AG04450 (cell line): ENCODE measurements at regions not wholly inside any gene's neighbourhood (a gene's known extent, or its start where the extent isn't known, plus 50 kb on each side); places are given as distances from the start of the nearest gene placed in this dataset.

Experiments used
- CTCF ChIA-PET: fragments of 300-600, 350-600 bp; formaldehyde crosslinking; extraction: SDS; loops from one replicate; lab custom pipeline; 2022; ENCODE audit warnings: antibody characterized with exemption, inconsistent platforms; lab: Charles Lee
- POLR2A ChIA-PET: fragments of 350-600 bp; formaldehyde crosslinking; extraction: SDS; loops from one replicate; lab custom pipeline; 2021; ENCODE audit warnings: antibody characterized with exemption, inconsistent platforms; lab: Yijun Ruan, JAX
- DNase-seq: peaks from one replicate; pipeline ENCODE4 v3.0.0-alpha.2; 2011; ENCODE audit warnings: low read depth, low spot score
- H3K27ac ChIP-seq: one replicate; pipeline ENCODE4 v1.5.1; 2012; ENCODE audit warnings: low read depth, low read length, control low read depth
- H3K27me3 ChIP-seq: one replicate; pipeline ENCODE4 v1.6.0; 2012; ENCODE audit warnings: low read length; ENCODE audit not compliant: control insufficient read depth, insufficient read depth
- H3K4me3 ChIP-seq: 2 replicates; pipeline ENCODE4 v1.5.1; 2011; ENCODE audit warnings: mild to moderate bottlenecking, low read depth, low read length, control low read depth
- H3K9me3 ChIP-seq: 2 replicates; pipeline ENCODE4 v1.5.1; 2012; ENCODE audit warnings: low read length; ENCODE audit not compliant: control insufficient read depth, insufficient read depth
- CTCF ChIP-seq: IDR thresholded peaks from 2 replicates; pipeline ENCODE4 v1.5.1; 2011; ENCODE audit warnings: low read depth, low read length, control low read depth, inconsistent platforms

GRCh38 chrX:85506871-85507270 is 127.4 kb upstream of the POF1B start:
- Histone ChIP-seq H3K27me3 (no peaks in the 10 kb centered on the region), H3K9me3 (no peaks in the 10 kb centered on the region), H3K27ac (no peak overlapping the region), H3K4me3 (no peak overlapping the region)
- no peak for DNase-seq
- no peak for TF ChIP-seq CTCF
- CTCF ChIA-PET = no interaction called here
- POLR2A ChIA-PET = no interaction called here

GRCh38 chrX:85505801-85506200 is 126.3 kb upstream of the POF1B start:
- Histone ChIP-seq H3K27ac (no peak overlapping the region), H3K9me3 (no peaks in the 10 kb centered on the region), H3K27me3 (no peaks in the 10 kb centered on the region), H3K4me3 (no peak overlapping the region)
- no peak for TF ChIP-seq CTCF
- no peak for DNase-seq
- CTCF ChIA-PET = no interaction called here
- POLR2A ChIA-PET = no interaction called here

DNA sequence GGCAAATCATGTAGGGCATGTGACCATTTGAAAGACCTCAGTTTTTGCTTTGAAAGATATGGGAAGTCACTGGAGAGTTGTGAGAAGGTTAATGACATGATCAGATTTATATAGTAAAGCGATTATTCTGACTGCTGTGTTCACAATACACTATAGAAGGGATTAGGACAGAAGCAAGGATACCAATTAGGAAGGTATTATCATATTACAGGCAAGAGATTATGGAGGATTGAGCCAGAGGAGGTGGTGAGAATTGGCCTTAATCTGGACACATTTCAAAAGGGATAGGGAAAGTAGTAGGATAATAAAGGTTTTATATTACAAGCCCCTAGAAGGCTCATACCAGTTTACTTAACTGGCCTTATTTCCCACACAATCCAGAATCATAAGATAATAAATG is 124.9 kb upstream of the POF1B start:
- CTCF ChIA-PET = no interaction called here
- Histone ChIP-seq H3K4me3 (no peak overlapping the region), H3K27me3 (no peaks in the 10 kb centered on the region), H3K9me3 (no peaks in the 10 kb centered on the region), H3K27ac (no peak overlapping the region)
- TF ChIP-seq CTCF = no peak
- no peak for DNase-seq
- POLR2A ChIA-PET = no interaction called here

DNA sequence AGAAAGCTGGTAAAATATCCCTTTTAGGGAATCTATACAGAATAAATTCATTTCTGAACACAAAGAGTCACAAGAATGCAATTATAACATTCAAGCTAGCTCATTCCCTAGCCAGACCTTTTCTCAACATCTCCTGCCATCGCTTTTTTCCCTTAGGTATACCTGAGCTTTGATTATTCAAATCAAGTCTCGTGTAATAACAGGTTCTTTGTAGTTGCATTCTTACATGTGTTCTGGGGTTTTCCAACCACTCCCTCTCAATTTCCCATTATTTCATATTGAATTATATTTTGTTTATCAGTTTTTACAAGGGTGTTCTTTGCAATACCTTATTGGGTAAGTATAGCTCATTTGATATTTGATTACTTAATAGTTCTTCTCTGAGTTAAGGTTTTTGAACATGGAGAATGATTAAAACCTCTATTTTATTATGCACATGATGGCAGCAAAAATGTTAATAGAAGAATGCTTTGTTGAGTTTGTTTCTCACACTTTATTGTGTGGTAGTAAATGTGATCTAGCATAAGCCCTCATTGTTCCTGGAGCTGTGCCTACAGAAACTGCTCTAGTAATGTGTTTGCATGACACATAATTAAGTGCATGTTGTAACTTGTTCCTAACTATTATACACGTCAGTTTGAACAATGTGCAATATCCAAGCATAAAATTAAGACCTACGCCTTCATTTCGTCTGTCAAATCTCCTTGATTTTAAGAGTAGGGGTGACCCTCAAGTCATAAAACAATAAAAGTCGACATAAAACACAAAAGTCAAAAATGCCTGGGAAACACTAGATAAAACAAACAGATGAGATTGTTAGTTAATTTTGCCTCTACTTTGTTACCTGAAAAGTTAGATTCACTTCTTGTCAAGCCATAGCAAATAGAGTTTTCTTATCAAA is 124.0 kb upstream of the POF1B start:
- no peaks in the 10 kb centered on the region for H3K9me3 ChIP-seq
- no peaks in the 10 kb centered on the region for H3K27me3 ChIP-seq
- no peak for TF ChIP-seq CTCF
- H3K4me3 ChIP-seq = no peak overlapping the region
- DNase-seq = no peak
- ChIA-PET CTCF (no interaction called here), POLR2A (no interaction called here)
- H3K27ac ChIP-seq = no peak overlapping the region

GRCh38 chrX:85501349-85501748 is 121.9 kb upstream of the POF1B start:
- no peak for TF ChIP-seq CTCF
- no peak overlapping the region for H3K4me3 ChIP-seq
- CTCF ChIA-PET = no interaction called here
- no peak for DNase-seq
- POLR2A ChIA-PET = no interaction called here
- H3K9me3 ChIP-seq = no peaks in the 10 kb centered on the region
- H3K27me3 ChIP-seq = no peaks in the 10 kb centered on the region
- no peak overlapping the region for H3K27ac ChIP-seq
